ENCODE measurements at regions not wholly inside any gene's neighbourhood (a gene's known extent, or its start where the extent isn't known, plus 50 kb on each side); places are given as distances from the start of the nearest gene placed in this dataset.
"Not testable (repeated sequence)": the region's sequence is repeated elsewhere in the genome, so short reads cannot be mapped to it uniquely, and the experiment has no call there.

DNA sequence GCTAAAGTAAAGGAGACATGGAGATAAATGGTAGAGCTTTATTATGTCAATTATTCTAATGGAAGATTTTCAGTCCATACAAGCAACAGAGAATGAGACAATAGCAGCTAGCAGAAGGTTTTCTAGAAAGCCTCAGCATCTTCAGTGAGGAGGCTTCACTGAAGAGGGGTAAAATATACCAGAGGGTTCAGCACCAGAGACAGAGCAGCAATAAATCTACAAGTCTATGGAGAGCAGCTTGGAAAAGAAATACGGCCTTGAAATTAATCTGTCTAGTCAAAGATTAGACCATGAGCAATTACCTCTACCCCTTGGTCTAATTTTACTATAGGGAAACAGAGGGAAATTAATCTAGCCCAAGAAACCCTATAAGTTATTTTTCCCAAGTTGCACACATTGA lies 185.7 kb upstream of the CRIM1 start:
- in situ Hi-C loops (cut with MboI; ENCODE audit: low sequenced_read_pairs) = no loop called here

DNA sequence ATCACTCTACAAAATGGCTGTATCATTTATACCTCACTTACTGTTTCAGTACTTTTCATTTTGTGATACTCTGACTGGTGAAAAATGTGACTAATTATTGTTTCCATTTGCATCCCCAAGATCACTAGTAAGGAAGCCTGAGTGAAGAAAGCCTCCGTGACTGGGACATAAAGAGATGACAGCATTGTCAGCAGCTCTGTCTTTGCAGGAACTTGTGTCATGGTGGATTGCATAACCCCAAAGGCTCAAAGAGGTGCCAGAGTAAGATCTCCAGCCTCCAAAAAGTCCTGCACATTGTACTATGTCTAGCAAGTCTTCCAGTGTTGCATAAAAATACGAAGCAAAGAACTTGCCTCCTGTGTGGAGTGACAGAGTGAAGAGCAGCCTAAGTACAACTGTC lies 187.5 kb upstream of the CRIM1 start:
- in situ Hi-C loops (cut with MboI; ENCODE audit: low sequenced_read_pairs) = no loop called here

DNA sequence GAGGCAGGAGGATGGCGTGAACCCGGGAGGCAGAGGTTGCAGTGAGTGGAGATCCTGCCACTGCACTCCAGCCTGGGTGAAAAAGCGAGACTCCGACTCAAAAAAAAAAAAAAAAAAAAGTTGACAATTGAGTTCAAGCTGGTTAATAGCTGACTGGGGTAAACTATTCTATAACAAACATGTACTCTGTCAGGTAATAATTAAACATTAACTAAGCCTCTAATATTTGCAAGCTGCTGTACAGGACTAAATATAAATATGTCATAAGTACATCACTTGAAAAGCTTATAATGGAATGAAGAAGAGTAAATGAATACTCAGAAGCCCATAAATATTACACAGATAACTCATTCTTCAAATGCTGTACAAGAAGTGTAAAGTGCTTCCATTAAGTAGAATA lies 190.4 kb upstream of the CRIM1 start:
- in situ Hi-C loops (cut with MboI; ENCODE audit: low sequenced_read_pairs) = no loop called here

DNA sequence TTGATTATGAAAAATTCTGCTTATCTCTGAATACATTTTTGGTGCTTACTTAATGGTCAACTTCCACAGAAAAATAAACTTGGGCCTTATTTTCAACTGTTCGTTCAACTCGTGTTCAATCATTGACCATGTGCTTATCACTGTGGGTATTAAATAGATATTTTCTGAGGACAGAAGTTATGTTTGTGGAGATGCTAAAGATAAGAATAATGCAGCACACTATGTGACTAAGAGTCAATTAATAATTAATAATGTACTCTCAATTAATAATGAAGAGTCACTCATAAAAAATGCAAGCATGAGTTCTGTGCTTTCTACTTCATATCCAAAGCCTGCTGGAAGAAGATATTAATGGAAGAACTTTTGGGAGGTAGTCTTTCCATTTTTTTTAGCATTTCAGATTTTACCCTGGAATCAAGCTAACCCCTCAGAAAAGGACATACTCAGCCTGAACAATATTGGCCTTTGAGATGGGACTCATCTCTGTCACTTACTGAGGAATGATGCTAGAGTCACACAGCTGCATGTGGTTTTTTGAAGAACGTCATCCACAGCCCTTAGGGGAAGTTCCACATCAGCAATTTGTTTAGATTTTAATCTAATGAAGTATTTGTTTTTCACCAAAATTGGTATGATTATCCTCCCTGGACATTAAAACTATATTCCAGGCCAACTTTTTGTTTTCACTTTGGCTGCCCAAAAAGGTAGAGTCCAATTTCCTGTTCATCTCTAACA lies 191.9 kb upstream of the CRIM1 start:
- in situ Hi-C loops (cut with MboI; ENCODE audit: low sequenced_read_pairs) = no loop called here

- in situ Hi-C loops (cut with MboI; ENCODE audit: low sequenced_read_pairs) = not testable (repeated sequence)
Observed at GRCh38 chr2:36157093-36157492, 198.5 kb upstream of the CRIM1 start.

DNA sequence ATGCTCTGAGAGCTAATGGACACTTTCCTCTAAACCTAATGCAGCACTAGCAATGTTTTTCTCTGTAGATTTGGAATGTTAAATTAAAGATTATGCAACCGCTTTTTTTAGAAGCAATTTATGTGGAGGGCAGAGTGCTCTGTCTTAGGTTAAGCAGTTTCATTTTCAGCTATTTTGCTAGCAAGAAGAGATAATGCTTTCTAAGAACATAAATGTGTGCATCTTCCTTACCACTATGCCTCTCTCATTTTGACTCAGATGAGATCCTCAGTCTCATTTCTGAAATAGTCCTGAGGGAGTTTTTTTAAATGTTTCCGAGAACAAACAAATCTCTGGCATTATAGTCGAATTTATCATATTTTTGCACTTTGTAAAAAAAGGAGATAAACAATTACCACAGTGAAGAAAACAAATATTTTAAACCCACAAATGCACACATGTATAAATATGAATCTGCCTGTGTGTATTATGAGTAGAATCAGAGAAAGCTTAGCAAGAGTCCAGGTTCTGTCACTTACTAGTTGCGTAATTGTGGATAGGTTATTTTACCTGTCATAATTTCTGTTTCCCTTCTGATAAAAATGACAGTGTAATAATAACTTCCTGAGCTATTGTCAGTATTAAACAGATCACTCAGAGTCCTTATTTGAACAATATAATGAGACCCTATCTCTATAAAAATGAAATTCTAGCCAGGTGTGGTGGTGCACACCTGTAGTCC lies 207.7 kb upstream of the CRIM1 start:
- in situ Hi-C loops (cut with MboI; ENCODE audit: low sequenced_read_pairs) = no loop called here

- in situ Hi-C loops (cut with MboI; ENCODE audit: low sequenced_read_pairs) = no loop called here
Observed at GRCh38 chr2:36146765-36147164, 208.8 kb upstream of the CRIM1 start.

DNA sequence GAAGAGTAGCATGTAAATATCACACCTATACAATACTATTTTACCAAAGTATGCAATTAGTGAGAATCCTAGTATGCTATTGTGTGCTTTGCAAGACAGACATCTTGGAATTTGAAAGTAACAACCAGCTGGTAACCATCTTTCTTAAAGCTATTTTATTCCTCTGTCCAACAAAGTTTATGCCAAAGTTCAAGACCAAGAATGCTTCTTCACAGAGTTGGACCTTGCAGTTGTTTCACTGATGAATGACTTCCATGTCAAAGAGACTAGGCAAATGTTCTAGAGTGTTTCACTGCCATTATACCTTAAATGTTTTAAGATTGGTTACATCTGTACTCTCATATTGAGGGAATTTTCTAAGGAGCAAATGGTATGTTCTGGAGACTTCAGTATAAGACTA lies 215.2 kb upstream of the CRIM1 start:
- in situ Hi-C loops (cut with MboI; ENCODE audit: low sequenced_read_pairs) = no loop called here

- in situ Hi-C loops (cut with MboI; ENCODE audit: low sequenced_read_pairs) = no loop called here
Observed at GRCh38 chr2:36137612-36138011, 218.0 kb upstream of the CRIM1 start.

GRCh38 chr2:36134281-36134680 lies 221.3 kb upstream of the CRIM1 start:
- in situ Hi-C loops (cut with MboI; ENCODE audit: low sequenced_read_pairs) = no loop called here

- in situ Hi-C loops (cut with MboI; ENCODE audit: low sequenced_read_pairs) = no loop called here
Observed at GRCh38 chr2:36128359-36128758, 227.2 kb upstream of the CRIM1 start.

DNA sequence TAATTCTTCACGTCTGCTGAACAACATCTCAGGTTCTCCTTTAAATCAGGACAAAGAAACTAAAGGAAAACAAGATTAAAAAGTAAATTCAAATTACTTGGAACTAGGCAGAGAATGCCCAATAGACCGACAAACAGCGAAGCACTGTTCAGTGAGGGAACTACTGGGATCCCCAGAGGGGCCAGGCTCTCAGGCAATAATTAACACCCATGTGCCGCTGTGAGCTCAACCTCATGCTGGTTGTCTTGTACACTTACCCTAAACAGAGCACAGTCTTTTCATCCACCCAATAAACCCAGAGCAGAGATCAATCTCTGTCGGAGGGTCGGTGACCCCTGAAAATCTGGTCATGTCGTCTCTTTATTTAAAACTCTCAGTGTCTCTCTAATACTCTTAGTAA lies 229.9 kb upstream of the CRIM1 start:
- in situ Hi-C loops (cut with MboI; ENCODE audit: low sequenced_read_pairs) = no loop called here

DNA sequence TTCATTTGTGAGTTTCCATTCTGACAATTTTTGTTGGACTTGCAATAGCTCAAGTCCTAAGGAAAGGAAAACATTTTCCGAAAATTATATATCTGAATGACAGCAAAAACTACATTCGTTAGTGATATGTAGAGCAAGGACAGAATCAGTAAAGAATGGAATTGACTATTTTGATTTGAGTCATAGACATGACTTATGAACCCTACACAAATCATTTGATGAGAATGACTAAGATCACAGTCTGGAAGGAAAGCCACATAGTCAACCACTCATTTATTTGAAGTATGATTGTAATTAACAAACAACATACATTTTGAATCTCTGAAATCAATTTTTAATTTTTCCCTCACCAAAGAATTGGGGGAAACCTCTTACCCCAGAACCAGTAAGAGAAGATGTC lies 231.6 kb upstream of the CRIM1 start:
- in situ Hi-C loops (cut with MboI; ENCODE audit: low sequenced_read_pairs) = no loop called here

- in situ Hi-C loops (cut with MboI; ENCODE audit: low sequenced_read_pairs) = no loop called here
Observed at GRCh38 chr2:36097022-36097421, 258.6 kb upstream of the CRIM1 start.

- in situ Hi-C loops (cut with MboI; ENCODE audit: low sequenced_read_pairs) = not testable (repeated sequence)
Observed at GRCh38 chr2:36091844-36092741, 263.5 kb upstream of the CRIM1 start.

DNA sequence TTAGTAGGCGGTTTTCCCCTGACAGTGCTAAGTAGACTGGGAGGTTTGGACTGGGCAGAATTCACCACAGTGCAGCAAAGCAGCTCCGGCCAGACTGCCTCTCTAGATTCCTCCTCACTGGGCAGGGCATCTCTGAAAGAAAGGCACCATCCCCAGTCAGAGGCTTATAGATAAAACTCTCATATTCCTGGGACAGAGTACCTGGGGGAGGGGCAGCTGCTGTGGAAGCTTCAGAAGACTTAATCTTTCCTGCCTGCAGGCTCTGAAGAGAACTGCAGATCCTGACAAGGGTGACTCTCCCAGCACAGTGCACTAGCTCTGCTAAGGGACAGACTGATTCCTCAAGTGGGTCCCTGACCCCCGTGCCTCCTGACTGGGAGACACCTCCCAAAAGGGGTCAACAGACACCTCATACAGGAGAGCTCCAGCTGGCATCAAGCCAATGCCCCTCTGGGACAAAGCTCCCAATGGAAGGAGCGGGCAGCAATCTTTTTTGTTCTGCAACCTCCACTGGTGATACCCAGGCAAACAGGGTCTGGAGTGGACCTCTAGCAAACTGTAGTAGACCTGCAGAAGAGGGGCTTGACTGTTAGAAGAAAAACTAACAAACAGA lies 266.8 kb upstream of the CRIM1 start:
- in situ Hi-C loops (cut with MboI; ENCODE audit: low sequenced_read_pairs) = no loop called here

DNA sequence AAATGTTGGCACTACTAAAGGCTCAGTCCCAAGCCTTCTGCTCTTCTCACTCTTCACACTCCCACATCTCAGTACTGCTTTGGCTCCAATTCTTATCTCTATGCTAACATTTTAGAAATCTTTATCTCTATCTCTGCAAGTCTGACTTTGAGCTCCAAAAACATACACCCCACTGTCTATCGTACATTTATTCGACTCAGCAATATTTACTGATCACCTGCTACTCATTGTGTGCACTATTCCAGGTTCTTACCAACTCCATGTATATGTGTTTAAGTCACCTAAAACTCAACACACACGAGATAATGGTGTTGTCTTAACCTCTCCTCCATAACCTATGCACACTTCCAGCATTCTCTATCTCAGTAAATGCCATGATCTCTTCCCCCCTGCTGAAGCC lies 268.2 kb upstream of the CRIM1 start:
- in situ Hi-C loops (cut with MboI; ENCODE audit: low sequenced_read_pairs) = no loop called here

- in situ Hi-C loops (cut with MboI; ENCODE audit: low sequenced_read_pairs) = no loop called here
Observed at GRCh38 chr2:36079793-36080192, 275.8 kb upstream of the CRIM1 start.

- in situ Hi-C loops (cut with MboI; ENCODE audit: low sequenced_read_pairs) = no loop called here
Observed at GRCh38 chr2:36074008-36074407, 281.6 kb upstream of the CRIM1 start.

DNA sequence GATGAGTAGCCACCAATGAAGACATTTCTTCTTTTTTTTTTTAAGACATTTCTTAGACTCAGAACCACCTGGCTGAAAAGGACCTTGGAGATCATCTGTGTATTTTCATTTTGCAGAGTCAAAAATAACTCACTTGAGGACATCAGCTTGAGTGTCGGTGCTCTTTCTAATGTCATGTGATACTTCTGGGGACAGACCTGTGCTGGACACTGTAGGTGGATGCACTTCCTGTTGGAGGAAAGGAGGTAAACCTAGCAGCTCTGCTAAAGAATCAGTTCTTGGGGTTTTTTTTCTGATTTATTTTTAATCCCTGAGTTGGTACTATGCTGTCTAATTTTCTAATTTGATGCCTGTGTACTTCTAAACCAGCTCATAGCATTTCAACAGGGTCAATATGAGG lies 283.9 kb upstream of the CRIM1 start:
- in situ Hi-C loops (cut with MboI; ENCODE audit: low sequenced_read_pairs) = no loop called here

- in situ Hi-C loops (cut with MboI; ENCODE audit: low sequenced_read_pairs) = no loop called here
Observed at GRCh38 chr2:36069074-36069473, 286.5 kb upstream of the CRIM1 start.
